Psoas muscle (tissue), 7 donors: ENCODE measurements at regions not wholly inside any gene's neighbourhood (a gene's known extent, or its start where the extent isn't known, plus 50 kb on each side); places are given as distances from the start of the nearest gene placed in this dataset.

Experiments
- ATAC-seq, 4 donors: fragments of 200-7000 bp; cut with Tn5 transposase; one replicate each; pipeline ENCODE4 v1.9.1; 2020; ENCODE audit warnings: moderate library complexity in 3 of 4, mild to moderate bottlenecking in 2 of 4
- DNase-seq, 2 donors: peaks; one replicate each; pipeline ENCODE4 v3.0.0-alpha.2; 2020
- H3K27ac ChIP-seq: fragments of 200-600 bp; one replicate; pipeline ENCODE4 v1.8.0; 2022
- H3K27me3 ChIP-seq, 3 donors: fragments of 200-600 bp in 1 of 3; one replicate each; pipeline versions ENCODE4 v1.6.1 to v1.8.0; 2013 to 2022; ENCODE audit warnings: low read length in 2 of 3, mild to moderate bottlenecking in 2 of 3, moderate library complexity in 1 of 3; ENCODE audit not compliant: insufficient read depth in 3 of 3
- H3K36me3 ChIP-seq, 2 donors: fragments of 200-600 bp in 1 of 2; one replicate each; pipeline versions ENCODE4 v1.6.1 to v1.8.0; 2013 to 2022; ENCODE audit warnings: low read depth in 1 of 2, mild to moderate bottlenecking in 1 of 2, moderate library complexity in 1 of 2; ENCODE audit not compliant: insufficient read depth in 1 of 2
- H3K4me1 ChIP-seq: fragments of 200-600 bp; one replicate; pipeline ENCODE4 v1.8.0; 2022
- H3K4me3 ChIP-seq: fragments of 200-600 bp; one replicate; pipeline ENCODE4 v1.8.0; 2022; ENCODE audit warnings: mild to moderate bottlenecking
- H3K9me3 ChIP-seq: fragments of 200-600 bp; one replicate; pipeline ENCODE4 v1.8.0; 2022
- WGBS, 3 donors: extraction: QIAGEN DNeasy Blood & Tissue Kit; methylation state at CpG; one replicate each; pipeline versions ENCODE4 v1.1.6 to v1.1.7; 2013; 5-methylcytosine and 5-hydroxymethylcytosine counted together
- intact Hi-C, 2 donors: fragments of 100-400 bp; cut with DNase I; formaldehyde crosslinking; loops; one replicate each; pipeline versions ENCODE4 v1.11.0 to v1.14.2; 2022
- TF ChIP-seq, protein P1 (sequence below): fragments of 200-600 bp; IDR thresholded peaks from one replicate; pipeline ENCODE4 v1.8.0; 2022; ENCODE audit warnings: antibody characterized with exemption
- donor health status: healthy with polysubstance abuse.
- donor health status: DM: no; HTN: no; CAD: no; lungs with moderate emphysema.
- donor health status: Bipolar disorder and iron deficiency.
- donor health status: healthy.
- donor health status: DM: yes; HTN: yes; CAD: no.
- donor health status: DM: no; HTN: no; CAD: no.
- donor health status: DM: yes; HTN: yes; CAD: no.

- Histone ChIP-seq H3K4me3 (no peak overlapping the region), H3K27ac (no peak overlapping the region), H3K36me3 (no peaks in the 10 kb centered on the region), H3K9me3 (no peaks in the 10 kb centered on the region), H3K4me1 (no peaks in the 10 kb centered on the region), H3K27me3 (peaks cover 0 to 2% (median 0%) of the 10 kb centered on the region in 3 donors)
- DNase-seq (no peak), ATAC-seq (no peak)
- intact Hi-C loops, result loop anchor here in 1 of 2 donors (10.0 kb wide), 1 partner anchor 244 kb away; no protein-coding TSS in a partner anchor
- TF ChIP-seq, protein P1, sequence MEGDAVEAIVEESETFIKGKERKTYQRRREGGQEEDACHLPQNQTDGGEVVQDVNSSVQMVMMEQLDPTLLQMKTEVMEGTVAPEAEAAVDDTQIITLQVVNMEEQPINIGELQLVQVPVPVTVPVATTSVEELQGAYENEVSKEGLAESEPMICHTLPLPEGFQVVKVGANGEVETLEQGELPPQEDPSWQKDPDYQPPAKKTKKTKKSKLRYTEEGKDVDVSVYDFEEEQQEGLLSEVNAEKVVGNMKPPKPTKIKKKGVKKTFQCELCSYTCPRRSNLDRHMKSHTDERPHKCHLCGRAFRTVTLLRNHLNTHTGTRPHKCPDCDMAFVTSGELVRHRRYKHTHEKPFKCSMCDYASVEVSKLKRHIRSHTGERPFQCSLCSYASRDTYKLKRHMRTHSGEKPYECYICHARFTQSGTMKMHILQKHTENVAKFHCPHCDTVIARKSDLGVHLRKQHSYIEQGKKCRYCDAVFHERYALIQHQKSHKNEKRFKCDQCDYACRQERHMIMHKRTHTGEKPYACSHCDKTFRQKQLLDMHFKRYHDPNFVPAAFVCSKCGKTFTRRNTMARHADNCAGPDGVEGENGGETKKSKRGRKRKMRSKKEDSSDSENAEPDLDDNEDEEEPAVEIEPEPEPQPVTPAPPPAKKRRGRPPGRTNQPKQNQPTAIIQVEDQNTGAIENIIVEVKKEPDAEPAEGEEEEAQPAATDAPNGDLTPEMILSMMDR, result no peak
These were observed 175.0 kb downstream of the GOLIM4 start for GRCh38 chr3:167920747-167921146.

- ATAC-seq, result no peak
- no peaks in the 10 kb centered on the region for H3K36me3 ChIP-seq
- peaks cover 0 to 2% (median 0%) of the 10 kb centered on the region in 3 donors for H3K27me3 ChIP-seq
- H3K4me3 ChIP-seq, result no peak overlapping the region
- TF ChIP-seq, protein P1, result no peak
- 86 to 90% (median 88%) methylated on average over 1 of the region's 1 CpG for WGBS, 3 donors
- H3K27ac ChIP-seq, result no peak overlapping the region
- H3K9me3 ChIP-seq, result no peaks in the 10 kb centered on the region
- no peaks in the 10 kb centered on the region for H3K4me1 ChIP-seq
- intact Hi-C loops, result no loop called here
- DNase-seq, result no peak
These were observed 176.1 kb downstream of the GOLIM4 start for GRCh38 chr3:167919590-167919989.

- intact Hi-C loops, result no loop called here
- Histone ChIP-seq H3K9me3 (no peaks in the 10 kb centered on the region), H3K4me1 (no peaks in the 10 kb centered on the region), H3K27me3 (peaks cover 0 to 2% (median 0%) of the 10 kb centered on the region in 3 donors), H3K27ac (no peak overlapping the region), H3K36me3 (no peaks in the 10 kb centered on the region), H3K4me3 (no peak overlapping the region)
- no peak for DNase-seq
- WGBS, 3 donors, result 49 to 55% (median 49%) methylated on average over 2 of the region's 2 CpGs
- ATAC-seq, result no peak
- TF ChIP-seq, protein P1, result no peak
These were observed 177.0 kb downstream of the GOLIM4 start for GRCh38 chr3:167918686-167919085.

DNA sequence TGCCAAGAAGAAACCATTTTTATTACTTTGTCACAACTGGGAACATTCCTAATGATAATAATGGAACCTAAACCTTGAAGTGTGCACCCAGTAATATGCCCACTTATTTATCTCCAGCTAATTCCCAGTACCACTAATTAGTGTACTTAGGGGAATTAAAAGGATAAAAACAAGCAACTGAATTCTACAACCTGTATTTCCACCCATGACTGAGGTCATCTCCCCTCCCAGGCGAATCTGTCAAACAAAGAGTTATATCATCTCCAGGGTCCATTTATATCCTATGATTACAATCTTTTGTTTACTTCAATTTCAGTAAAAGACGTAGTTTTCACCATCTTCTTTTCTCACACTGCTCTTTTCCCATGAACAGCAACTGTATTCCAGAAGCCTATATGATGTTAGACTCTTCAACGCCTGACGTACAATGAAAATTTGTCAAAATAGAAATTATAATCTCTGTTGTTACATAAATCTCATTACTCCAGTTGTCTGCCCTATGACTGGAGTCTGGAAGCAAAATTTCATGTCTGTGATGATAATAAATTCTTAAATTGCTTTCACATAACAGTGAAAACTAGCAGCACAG lies 177.6 kb downstream of the GOLIM4 start:
- Histone ChIP-seq H3K27ac (no peak overlapping the region), H3K9me3 (no peaks in the 10 kb centered on the region), H3K36me3 (no peaks in the 10 kb centered on the region), H3K4me3 (no peak overlapping the region), H3K4me1 (no peaks in the 10 kb centered on the region), H3K27me3 (peaks cover 0 to 2% (median 0%) of the 10 kb centered on the region in 3 donors)
- 76 to 83% (median 82%) methylated on average over 4 of the region's 4 CpGs for WGBS, 3 donors
- intact Hi-C loops, result no loop called here
- TF ChIP-seq, protein P1, result no peak
- no peak for DNase-seq
- no peak for ATAC-seq
